Cardiac muscle cell (in vitro differentiated cells and primary cell): ENCODE measurements at regions not wholly inside any gene's neighbourhood (a gene's known extent, or its start where the extent isn't known, plus 50 kb on each side); places are given as distances from the start of the nearest gene placed in this dataset.

Source experiments
- DNase-seq, 2 donors: peaks; one replicate each; pipeline versions ENCODE4 v3.0.0 to v3.0.0-alpha.2; 2010 to 2017; ENCODE audit warnings: low read depth in 1 of 2, low spot score in 1 of 2
- H3K27ac ChIP-seq: fragments of 200-600 bp; sonication (generic); 2 replicates; pipeline ENCODE4 v1.5.1; 2016
- H3K27me3 ChIP-seq: fragments of 200-600 bp; sonication (generic); 2 replicates; pipeline ENCODE4 v1.6.0; 2016; ENCODE audit warnings: control low read depth
- H3K36me3 ChIP-seq: fragments of 200-600 bp; sonication (generic); 2 replicates; pipeline ENCODE4 v1.5.1; 2016; ENCODE audit warnings: control low read depth
- H3K4me1 ChIP-seq: fragments of 200-600 bp; sonication (generic); 2 replicates; pipeline ENCODE4 v1.8.1; 2017; ENCODE audit warnings: low read depth, mild to moderate bottlenecking, mixed run types
- H3K4me3 ChIP-seq: fragments of 200-600 bp; sonication (generic); 2 replicates; pipeline ENCODE4 v1.5.1; 2016; ENCODE audit warnings: mild to moderate bottlenecking
- H3K9me3 ChIP-seq: fragments of 200-600 bp; sonication (generic); 2 replicates; pipeline ENCODE4 v1.5.1; 2017; ENCODE audit warnings: low read depth, mild to moderate bottlenecking, control low read depth
- CTCF ChIP-seq: IDR thresholded peaks from 2 replicates; pipeline ENCODE4 v1.5.1; 2012; ENCODE audit warnings: low read depth, mild to moderate bottlenecking, low read length

DNA sequence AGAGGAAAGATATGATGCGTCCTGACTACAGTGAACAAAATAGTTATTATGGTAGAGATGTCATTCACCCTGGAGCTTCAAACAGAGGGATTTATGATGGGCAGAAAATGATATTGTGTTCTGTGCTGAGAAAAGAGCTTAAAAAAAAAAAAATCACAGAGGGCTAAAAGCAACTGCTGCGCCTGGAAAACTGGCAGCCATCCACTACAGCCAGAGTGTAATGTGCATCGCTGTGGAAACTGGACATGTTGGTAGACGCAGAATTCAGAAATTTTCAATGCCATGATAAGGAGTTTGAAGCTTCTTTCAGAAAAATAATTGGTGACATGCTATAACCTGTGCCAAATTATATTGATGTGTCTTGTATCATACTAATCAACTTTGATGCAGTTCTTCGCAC is 122.9 kb upstream of the SOX11 start:
- TF ChIP-seq CTCF = no peak
- H3K36me3 ChIP-seq = no peaks in the 10 kb centered on the region
- DNase-seq = no peak

GRCh38 chr2:5576015-5576414 is 116.2 kb upstream of the SOX11 start:
- no peak for TF ChIP-seq CTCF
- Histone ChIP-seq H3K4me3 (no peak overlapping the region), H3K27me3 (no peaks in the 10 kb centered on the region), H3K9me3 (no peaks in the 10 kb centered on the region), H3K36me3 (no peaks in the 10 kb centered on the region), H3K27ac (no peak overlapping the region), H3K4me1 (no peaks in the 10 kb centered on the region)
- no peak for DNase-seq

More for the DNA sequence above, 122.9 kb upstream of the SOX11 start:
- Histone ChIP-seq H3K9me3 (no peaks in the 10 kb centered on the region), H3K27me3 (no peaks in the 10 kb centered on the region), H3K4me3 (no peak overlapping the region), H3K27ac (no peak overlapping the region), H3K4me1 (no peaks in the 10 kb centered on the region)

DNA sequence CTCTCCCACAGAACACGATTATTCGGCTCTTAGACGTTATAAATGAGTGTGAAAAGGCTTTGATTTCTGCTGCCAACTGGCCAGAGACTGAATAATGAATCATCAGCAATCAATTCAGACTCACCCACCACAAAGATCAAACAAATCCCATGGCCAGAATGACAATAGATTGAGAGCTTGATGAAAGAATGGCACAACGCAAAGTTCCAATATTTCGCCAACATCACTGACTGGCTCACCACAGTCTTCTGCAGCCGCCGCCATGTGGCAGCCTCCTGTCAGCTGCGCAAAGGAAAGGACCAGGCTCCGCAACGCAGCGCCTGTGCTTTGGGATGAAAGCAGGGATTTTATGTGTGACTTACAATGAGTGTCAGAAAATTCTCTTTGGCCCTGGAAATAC is 104.4 kb upstream of the SOX11 start:
- Histone ChIP-seq H3K9me3 (no peaks in the 10 kb centered on the region), H3K27me3 (no peaks in the 10 kb centered on the region), H3K27ac (no peak overlapping the region), H3K36me3 (no peaks in the 10 kb centered on the region), H3K4me3 (no peak overlapping the region), H3K4me1 (peaks cover 3% of the 10 kb centered on the region)
- no peak for DNase-seq
- no peak for TF ChIP-seq CTCF

DNA sequence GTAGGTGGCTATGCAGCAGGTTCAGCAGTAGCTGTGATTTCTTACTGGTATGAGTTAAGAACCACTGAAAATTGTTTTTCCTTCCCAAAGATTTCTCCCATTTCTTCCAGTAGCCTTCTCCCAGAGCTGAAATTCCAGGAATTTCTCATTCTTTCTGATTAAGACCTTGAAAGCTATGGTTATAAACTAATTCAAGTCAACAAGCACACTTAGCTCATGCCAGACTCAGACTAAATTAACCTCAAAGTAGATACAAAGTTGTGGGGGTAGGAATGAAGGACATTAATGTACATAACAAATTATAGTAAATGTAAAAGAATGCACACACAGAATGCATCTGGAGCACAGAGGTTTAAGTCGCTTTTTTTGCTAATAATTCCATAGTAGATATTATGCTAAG is 103.6 kb upstream of the SOX11 start:
- Histone ChIP-seq H3K4me3 (no peak overlapping the region), H3K36me3 (no peaks in the 10 kb centered on the region), H3K4me1 (peaks cover 3% of the 10 kb centered on the region), H3K27ac (no peak overlapping the region), H3K9me3 (no peaks in the 10 kb centered on the region), H3K27me3 (no peaks in the 10 kb centered on the region)
- TF ChIP-seq CTCF = no peak
- no peak for DNase-seq

- Histone ChIP-seq H3K36me3 (no peaks in the 10 kb centered on the region), H3K4me1 (peaks cover 3% of the 10 kb centered on the region), H3K9me3 (no peaks in the 10 kb centered on the region), H3K27ac (no peak overlapping the region), H3K4me3 (no peak overlapping the region), H3K27me3 (no peaks in the 10 kb centered on the region)
- TF ChIP-seq CTCF = no peak
- DNase-seq = no peak
These were observed 103.0 kb upstream of the SOX11 start for GRCh38 chr2:5589183-5589582.

- Histone ChIP-seq H3K27me3 (no peaks in the 10 kb centered on the region), H3K4me1 (peaks cover 3% of the 10 kb centered on the region), H3K27ac (no peak overlapping the region), H3K9me3 (no peaks in the 10 kb centered on the region), H3K4me3 (no peak overlapping the region), H3K36me3 (no peaks in the 10 kb centered on the region)
- no peak for TF ChIP-seq CTCF
- DNase-seq = no peak
These were observed 101.3 kb upstream of the SOX11 start for GRCh38 chr2:5590886-5591285.
